ENCODE measurements at regions not wholly inside any gene's neighbourhood (a gene's known extent, or its start where the extent isn't known, plus 50 kb on each side); places are given as distances from the start of the nearest gene placed in this dataset.

- no peaks in the 10 kb centered on the region for H3K9me3 ChIP-seq (ENCODE audit: control insufficient read depth in 1 of 2, low read length in 2 of 2)
- H3K4me1 ChIP-seq (ENCODE audit: control insufficient read depth in 1 of 2, insufficient read depth in 2 of 2, low read length in 2 of 2), result no peaks in the 10 kb centered on the region
- H3K9ac ChIP-seq (ENCODE audit: low read depth in 1 of 2, low read length in 2 of 2), result no peak overlapping the region
- H3K27me3 ChIP-seq (ENCODE audit: control insufficient read depth in 1 of 2, insufficient read depth in 2 of 2, low read length in 2 of 2), result no peaks in the 10 kb centered on the region
- H3K36me3 ChIP-seq (ENCODE audit: control insufficient read depth in 1 of 2, insufficient read depth in 2 of 2, low read length in 2 of 2), result no peaks in the 10 kb centered on the region
- H3K4me3 ChIP-seq (ENCODE audit: low read depth in 1 of 2, low read length in 2 of 2), result no peak overlapping the region
- H3K27ac ChIP-seq (ENCODE audit: low read depth, low read length), result no peak overlapping the region
Observed at GRCh38 chr15:100775581-100776185, 103.9 kb upstream of the ALDH1A3 start.

DNA sequence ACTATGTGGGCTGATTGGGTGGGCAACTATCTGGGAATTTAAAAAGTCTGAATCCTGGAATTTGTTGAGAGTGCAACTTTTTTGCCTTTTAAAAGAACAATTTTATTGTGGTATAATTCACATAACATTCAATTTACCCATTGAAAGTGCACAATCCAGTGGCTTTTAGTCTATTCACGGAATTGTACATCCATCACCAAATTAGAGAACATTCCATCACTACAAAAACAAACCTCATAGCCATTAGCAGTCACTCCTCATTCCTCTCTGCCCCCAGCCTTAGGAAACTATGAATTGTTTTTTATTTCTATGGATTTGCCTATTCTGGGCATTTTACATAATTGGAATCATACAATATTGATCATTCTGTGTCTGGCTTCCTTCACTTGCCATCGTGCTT, 101.8 kb upstream of the ALDH1A3 start:
- no peak overlapping the region for H3K9ac ChIP-seq (ENCODE audit: low read depth in 1 of 2, low read length in 2 of 2)
- no peaks in the 10 kb centered on the region for H3K4me1 ChIP-seq (ENCODE audit: control insufficient read depth in 1 of 2, insufficient read depth in 2 of 2, low read length in 2 of 2)
- no peaks in the 10 kb centered on the region for H3K36me3 ChIP-seq (ENCODE audit: control insufficient read depth in 1 of 2, insufficient read depth in 2 of 2, low read length in 2 of 2)
- H3K4me3 ChIP-seq (ENCODE audit: low read depth in 1 of 2, low read length in 2 of 2), result no peak overlapping the region
- H3K27me3 ChIP-seq (ENCODE audit: control insufficient read depth in 1 of 2, insufficient read depth in 2 of 2, low read length in 2 of 2), result no peaks in the 10 kb centered on the region
- H3K27ac ChIP-seq (ENCODE audit: low read depth, low read length), result no peak overlapping the region
- H3K9me3 ChIP-seq (ENCODE audit: control insufficient read depth in 1 of 2, low read length in 2 of 2), result no peaks in the 10 kb centered on the region

DNA sequence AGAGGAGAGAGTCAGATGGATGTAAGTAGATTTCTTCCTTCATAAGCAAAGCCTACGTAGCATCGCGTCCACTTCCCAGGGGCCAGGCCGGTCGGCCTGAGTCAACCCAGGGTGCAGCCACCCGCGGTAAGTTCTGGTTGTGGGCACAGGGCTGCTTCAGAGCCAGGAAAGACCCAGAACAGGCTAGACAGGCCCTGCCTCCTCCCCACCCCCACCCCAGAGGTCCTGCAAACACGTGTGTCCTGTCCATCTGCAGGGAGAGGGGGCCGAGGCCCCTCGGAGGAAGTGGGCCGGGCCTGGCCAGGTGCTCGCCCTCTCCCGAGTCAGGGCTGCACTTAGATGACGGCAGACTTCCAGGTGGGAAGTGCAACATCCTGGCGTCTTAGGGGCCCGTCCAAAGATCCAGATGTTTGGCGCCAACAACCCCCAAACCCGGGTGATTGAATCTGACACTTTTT, 100.8 kb upstream of the ALDH1A3 start:
- H3K36me3 ChIP-seq (ENCODE audit: control insufficient read depth in 1 of 2, insufficient read depth in 2 of 2, low read length in 2 of 2), result no peaks in the 10 kb centered on the region
- H3K27me3 ChIP-seq (ENCODE audit: control insufficient read depth in 1 of 2, insufficient read depth in 2 of 2, low read length in 2 of 2), result no peaks in the 10 kb centered on the region
- no peaks in the 10 kb centered on the region for H3K9me3 ChIP-seq (ENCODE audit: control insufficient read depth in 1 of 2, low read length in 2 of 2)
- H3K4me3 ChIP-seq (ENCODE audit: low read depth in 1 of 2, low read length in 2 of 2), result no peak overlapping the region
- H3K9ac ChIP-seq (ENCODE audit: low read depth in 1 of 2, low read length in 2 of 2), result no peak overlapping the region
- H3K27ac ChIP-seq (ENCODE audit: low read depth, low read length), result no peak overlapping the region
- no peaks in the 10 kb centered on the region for H3K4me1 ChIP-seq (ENCODE audit: control insufficient read depth in 1 of 2, insufficient read depth in 2 of 2, low read length in 2 of 2)

DNA sequence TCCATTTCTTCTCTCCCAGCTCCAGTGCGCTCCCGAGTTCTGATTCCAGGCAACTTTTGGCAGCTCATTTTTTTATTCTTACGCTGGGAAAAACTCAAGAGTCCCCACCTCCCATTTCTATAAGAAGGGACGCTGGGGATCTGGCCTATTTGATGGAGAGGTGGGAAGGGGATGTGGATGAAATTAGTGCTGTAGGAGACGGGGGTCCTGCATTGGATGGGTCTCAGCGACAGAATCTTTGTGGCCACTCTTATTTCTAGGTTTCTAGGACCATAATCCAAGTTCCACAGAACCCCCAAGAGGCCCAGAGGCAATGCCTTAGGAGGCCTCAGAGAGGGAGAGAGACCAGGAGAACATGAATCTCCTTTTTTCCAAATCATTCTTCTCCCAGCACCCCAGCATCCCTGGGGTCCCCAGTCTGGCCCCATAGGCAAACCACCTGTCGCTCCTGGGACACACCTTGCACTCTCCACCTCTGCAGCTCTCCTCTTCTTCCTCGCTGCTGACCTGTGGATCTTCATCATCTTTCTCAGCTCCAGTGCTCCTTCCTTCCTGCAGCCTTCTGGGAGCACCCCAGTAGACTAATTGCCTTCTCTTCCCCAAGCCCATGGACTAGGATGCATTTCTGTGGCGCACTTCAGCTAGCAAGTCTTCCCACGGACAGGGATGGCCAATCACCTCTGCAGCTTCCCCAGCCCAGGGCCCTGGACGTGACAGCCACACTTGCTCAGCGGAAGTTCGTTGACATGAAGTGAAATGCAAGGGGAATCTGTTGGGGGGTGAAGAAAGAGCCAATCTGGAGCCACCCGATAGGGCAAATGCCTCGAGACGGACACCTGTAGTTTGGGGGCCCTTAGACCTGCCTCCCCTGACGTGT, 100.1 kb upstream of the ALDH1A3 start:
- no peaks in the 10 kb centered on the region for H3K4me1 ChIP-seq (ENCODE audit: control insufficient read depth in 1 of 2, insufficient read depth in 2 of 2, low read length in 2 of 2)
- no peak overlapping the region for H3K4me3 ChIP-seq (ENCODE audit: low read depth in 1 of 2, low read length in 2 of 2)
- no peak overlapping the region for H3K9ac ChIP-seq (ENCODE audit: low read depth in 1 of 2, low read length in 2 of 2)

GRCh38 chr15:100780208-100780800, 99.3 kb upstream of the ALDH1A3 start:
- no peak overlapping the region for H3K4me3 ChIP-seq (ENCODE audit: low read depth in 1 of 2, low read length in 2 of 2)
- H3K27me3 ChIP-seq (ENCODE audit: control insufficient read depth in 1 of 2, insufficient read depth in 2 of 2, low read length in 2 of 2), result no peaks in the 10 kb centered on the region
- H3K4me1 ChIP-seq (ENCODE audit: control insufficient read depth in 1 of 2, insufficient read depth in 2 of 2, low read length in 2 of 2), result no peaks in the 10 kb centered on the region
- no peaks in the 10 kb centered on the region for H3K9me3 ChIP-seq (ENCODE audit: control insufficient read depth in 1 of 2, low read length in 2 of 2)
- H3K27ac ChIP-seq (ENCODE audit: low read depth, low read length), result no peak overlapping the region
- no peaks in the 10 kb centered on the region for H3K36me3 ChIP-seq (ENCODE audit: control insufficient read depth in 1 of 2, insufficient read depth in 2 of 2, low read length in 2 of 2)
- no peak overlapping the region for H3K9ac ChIP-seq (ENCODE audit: low read depth in 1 of 2, low read length in 2 of 2)

More for the DNA sequence above, 100.1 kb upstream of the ALDH1A3 start:
- no peaks in the 10 kb centered on the region for H3K9me3 ChIP-seq (ENCODE audit: control insufficient read depth in 1 of 2, low read length in 2 of 2)
- no peak overlapping the region for H3K27ac ChIP-seq (ENCODE audit: low read depth, low read length)
- no peaks in the 10 kb centered on the region for H3K36me3 ChIP-seq (ENCODE audit: control insufficient read depth in 1 of 2, insufficient read depth in 2 of 2, low read length in 2 of 2)
- no peaks in the 10 kb centered on the region for H3K27me3 ChIP-seq (ENCODE audit: control insufficient read depth in 1 of 2, insufficient read depth in 2 of 2, low read length in 2 of 2)

DNA sequence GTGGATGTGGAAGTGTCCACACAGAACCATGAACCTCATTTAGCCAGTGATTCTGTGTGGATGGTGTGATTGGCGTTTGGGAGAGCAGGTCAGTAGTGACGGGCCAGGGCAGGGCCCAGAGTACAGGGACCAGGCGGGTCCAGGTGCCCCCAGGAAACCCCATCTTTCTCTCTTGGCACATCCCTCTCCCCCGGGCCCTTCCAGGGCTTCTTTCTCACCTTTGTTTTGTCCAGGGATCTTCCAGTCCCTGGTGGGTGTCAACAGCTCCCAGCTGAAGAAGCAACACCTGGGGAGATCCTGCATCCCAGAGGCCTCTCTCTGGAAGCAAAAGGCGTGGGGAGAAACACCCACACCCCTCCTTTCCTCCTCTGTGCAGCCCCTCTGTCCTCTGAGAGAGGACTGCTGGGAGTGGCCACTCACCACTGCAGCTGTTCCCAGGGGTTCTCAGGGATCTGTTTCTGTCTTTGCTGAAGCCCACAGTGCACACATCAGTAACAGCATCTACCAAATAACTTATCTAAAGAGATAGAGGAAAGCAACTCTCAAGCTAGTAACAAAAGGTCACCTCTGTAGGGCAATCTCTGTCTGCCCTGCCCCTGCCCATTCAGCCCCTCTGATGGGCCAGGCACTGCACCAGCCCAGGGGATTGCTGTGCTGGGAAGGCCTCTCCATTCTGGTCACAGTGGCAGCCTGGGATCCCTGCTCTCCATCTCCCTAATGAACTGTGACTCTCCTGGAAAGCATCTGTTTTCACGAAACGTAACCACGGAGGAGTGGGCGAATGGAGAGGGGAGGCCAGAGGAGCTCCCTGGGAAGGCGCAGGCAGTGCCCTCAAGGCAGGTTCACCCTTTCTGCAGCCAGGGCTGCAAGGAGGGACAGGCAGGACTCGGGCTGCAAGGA, 98.3 kb upstream of the ALDH1A3 start:
- Histone ChIP-seq H3K27ac (ENCODE audit: low read depth, low read length) (no peak overlapping the region), H3K4me1 (ENCODE audit: control insufficient read depth in 1 of 2, insufficient read depth in 2 of 2, low read length in 2 of 2) (no peaks in the 10 kb centered on the region), H3K36me3 (ENCODE audit: control insufficient read depth in 1 of 2, insufficient read depth in 2 of 2, low read length in 2 of 2) (no peaks in the 10 kb centered on the region), H3K27me3 (ENCODE audit: control insufficient read depth in 1 of 2, insufficient read depth in 2 of 2, low read length in 2 of 2) (no peaks in the 10 kb centered on the region), H3K9me3 (ENCODE audit: control insufficient read depth in 1 of 2, low read length in 2 of 2) (no peaks in the 10 kb centered on the region), H3K9ac (ENCODE audit: low read depth in 1 of 2, low read length in 2 of 2) (no peak overlapping the region), H3K4me3 (ENCODE audit: low read depth in 1 of 2, low read length in 2 of 2) (no peak overlapping the region)

GRCh38 chr15:100781961-100782530, 97.6 kb upstream of the ALDH1A3 start:
- Histone ChIP-seq H3K4me3 (ENCODE audit: low read depth in 1 of 2, low read length in 2 of 2) (no peak overlapping the region), H3K36me3 (ENCODE audit: control insufficient read depth in 1 of 2, insufficient read depth in 2 of 2, low read length in 2 of 2) (no peaks in the 10 kb centered on the region), H3K9me3 (ENCODE audit: control insufficient read depth in 1 of 2, low read length in 2 of 2) (no peaks in the 10 kb centered on the region), H3K27ac (ENCODE audit: low read depth, low read length) (no peak overlapping the region), H3K4me1 (ENCODE audit: control insufficient read depth in 1 of 2, insufficient read depth in 2 of 2, low read length in 2 of 2) (no peaks in the 10 kb centered on the region), H3K27me3 (ENCODE audit: control insufficient read depth in 1 of 2, insufficient read depth in 2 of 2, low read length in 2 of 2) (no peaks in the 10 kb centered on the region), H3K9ac (ENCODE audit: low read depth in 1 of 2, low read length in 2 of 2) (no peak overlapping the region)

GRCh38 chr15:100783291-100783690, 96.3 kb upstream of the ALDH1A3 start:
- H3K4me3 ChIP-seq (ENCODE audit: low read depth in 1 of 2, low read length in 2 of 2), result no peak overlapping the region
- no peaks in the 10 kb centered on the region for H3K36me3 ChIP-seq (ENCODE audit: control insufficient read depth in 1 of 2, insufficient read depth in 2 of 2, low read length in 2 of 2)
- H3K9ac ChIP-seq (ENCODE audit: low read depth in 1 of 2, low read length in 2 of 2), result no peak overlapping the region
- H3K4me1 ChIP-seq (ENCODE audit: control insufficient read depth in 1 of 2, insufficient read depth in 2 of 2, low read length in 2 of 2), result no peaks in the 10 kb centered on the region
- H3K27me3 ChIP-seq (ENCODE audit: control insufficient read depth in 1 of 2, insufficient read depth in 2 of 2, low read length in 2 of 2), result no peaks in the 10 kb centered on the region
- H3K27ac ChIP-seq (ENCODE audit: low read depth, low read length), result no peak overlapping the region
- no peaks in the 10 kb centered on the region for H3K9me3 ChIP-seq (ENCODE audit: control insufficient read depth in 1 of 2, low read length in 2 of 2)

DNA sequence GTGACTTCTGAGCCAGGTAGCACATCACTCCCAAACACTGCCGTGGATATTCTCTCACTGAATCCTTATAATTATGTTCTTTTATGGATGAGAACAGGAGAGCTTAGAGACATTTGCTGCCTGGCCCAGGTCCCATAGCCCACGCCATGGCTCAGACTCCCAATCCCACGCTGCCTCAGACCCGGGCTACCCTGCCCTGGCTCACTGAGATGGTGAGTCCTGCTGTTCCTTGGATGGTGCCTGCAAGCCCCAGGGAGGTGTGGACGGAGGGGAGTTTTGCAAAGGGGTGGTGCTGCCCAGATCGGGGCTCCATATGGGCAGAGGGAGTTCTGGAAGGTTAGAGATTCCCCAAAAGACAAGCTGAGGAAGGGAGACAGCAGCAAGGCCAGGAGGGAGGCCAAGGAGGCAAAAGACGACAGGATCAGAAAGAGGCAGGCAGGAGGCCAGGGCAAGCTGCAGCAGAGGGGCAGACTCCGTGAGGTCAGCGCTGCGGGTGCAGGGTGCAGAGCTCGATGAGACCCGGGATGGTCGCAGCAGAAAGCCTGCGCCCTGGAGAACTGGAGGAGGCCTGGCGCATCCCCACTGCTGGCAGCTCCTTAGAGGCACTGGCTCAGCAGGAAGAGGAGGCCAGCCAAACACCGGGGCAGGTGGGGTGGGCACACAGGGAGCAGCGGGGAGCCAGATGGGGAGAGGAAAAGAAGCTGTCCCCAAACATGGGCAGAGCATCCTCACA, 95.7 kb upstream of the ALDH1A3 start:
- Histone ChIP-seq H3K9ac (ENCODE audit: low read depth in 1 of 2, low read length in 2 of 2) (no peak overlapping the region), H3K36me3 (ENCODE audit: control insufficient read depth in 1 of 2, insufficient read depth in 2 of 2, low read length in 2 of 2) (no peaks in the 10 kb centered on the region), H3K27ac (ENCODE audit: low read depth, low read length) (no peak overlapping the region), H3K9me3 (ENCODE audit: control insufficient read depth in 1 of 2, low read length in 2 of 2) (no peaks in the 10 kb centered on the region), H3K4me1 (ENCODE audit: control insufficient read depth in 1 of 2, insufficient read depth in 2 of 2, low read length in 2 of 2) (no peaks in the 10 kb centered on the region), H3K4me3 (ENCODE audit: low read depth in 1 of 2, low read length in 2 of 2) (no peak overlapping the region), H3K27me3 (ENCODE audit: control insufficient read depth in 1 of 2, insufficient read depth in 2 of 2, low read length in 2 of 2) (no peaks in the 10 kb centered on the region)
